ENCODE measurements at regions not wholly inside any gene's neighbourhood (a gene's known extent, or its start where the extent isn't known, plus 50 kb on each side); places are given as distances from the start of the nearest gene placed in this dataset.
"Not testable (repeated sequence)": the region's sequence is repeated elsewhere in the genome, so short reads cannot be mapped to it uniquely, and the experiment has no call there.

GRCh38 chr19:29054886-29055675, 157.9 kb downstream of the UQCRFS1 start:
- no peak for DNase-seq (ENCODE audit: low read depth, low spot score)

- DNase-seq (ENCODE audit: low read depth, low spot score): no peak
Measured at GRCh38 chr19:29048873-29049272, 164.1 kb downstream of the UQCRFS1 start.

- DNase-seq (ENCODE audit: low read depth, low spot score): no peak
Measured at GRCh38 chr19:29045679-29046254, 167.2 kb downstream of the UQCRFS1 start.

GRCh38 chr19:29044037-29044436, 168.9 kb downstream of the UQCRFS1 start:
- no peak for DNase-seq (ENCODE audit: low read depth, low spot score)

- DNase-seq (ENCODE audit: low read depth, low spot score): no peak
Measured at GRCh38 chr19:29042450-29042849, 170.5 kb downstream of the UQCRFS1 start.

- DNase-seq (ENCODE audit: low read depth, low spot score): no peak
Measured at GRCh38 chr19:29040951-29041350, 172.0 kb downstream of the UQCRFS1 start.

GRCh38 chr19:29040292-29040691, 172.7 kb downstream of the UQCRFS1 start:
- DNase-seq (ENCODE audit: low read depth, low spot score): no peak

- not testable (repeated sequence) for DNase-seq (ENCODE audit: low read depth, low spot score)
Measured at GRCh38 chr19:29039036-29039435, 173.9 kb downstream of the UQCRFS1 start.

GRCh38 chr19:29031216-29031615, 181.7 kb downstream of the UQCRFS1 start:
- no peak for DNase-seq (ENCODE audit: low read depth, low spot score)

- no peak for DNase-seq (ENCODE audit: low read depth, low spot score)
Measured at GRCh38 chr19:29029268-29029958, 183.5 kb downstream of the UQCRFS1 start.

GRCh38 chr19:29022599-29022998, 190.4 kb downstream of the UQCRFS1 start:
- DNase-seq (ENCODE audit: low read depth, low spot score): no peak

GRCh38 chr19:29022165-29022564, 190.8 kb downstream of the UQCRFS1 start:
- no peak for DNase-seq (ENCODE audit: low read depth, low spot score)

GRCh38 chr19:29021232-29021916, 191.6 kb downstream of the UQCRFS1 start:
- no peak for DNase-seq (ENCODE audit: low read depth, low spot score)

GRCh38 chr19:29019403-29019802, 193.5 kb downstream of the UQCRFS1 start:
- no peak for DNase-seq (ENCODE audit: low read depth, low spot score)

- no peak for DNase-seq (ENCODE audit: low read depth, low spot score)
Measured at GRCh38 chr19:29018542-29018941, 194.4 kb downstream of the UQCRFS1 start.

GRCh38 chr19:29017788-29018187, 195.2 kb downstream of the UQCRFS1 start:
- no peak for DNase-seq (ENCODE audit: low read depth, low spot score)

GRCh38 chr19:29016926-29017760, 195.8 kb downstream of the UQCRFS1 start:
- no peak for DNase-seq (ENCODE audit: low read depth, low spot score)

GRCh38 chr19:29016353-29016752, 196.6 kb downstream of the UQCRFS1 start:
- DNase-seq (ENCODE audit: low read depth, low spot score): no peak

- DNase-seq (ENCODE audit: low read depth, low spot score): no peak
Measured at GRCh38 chr19:29015569-29015968, 197.4 kb downstream of the UQCRFS1 start.

GRCh38 chr19:29014857-29015436, 198.0 kb downstream of the UQCRFS1 start:
- DNase-seq (ENCODE audit: low read depth, low spot score): no peak

- no peak for DNase-seq (ENCODE audit: low read depth, low spot score)
Measured at GRCh38 chr19:29013988-29014387, 199.0 kb downstream of the UQCRFS1 start.

Measured in iPS DF 19.7 (cell line).